ENCODE measurements at regions not wholly inside any gene's neighbourhood (a gene's known extent, or its start where the extent isn't known, plus 50 kb on each side); places are given as distances from the start of the nearest gene placed in this dataset.

GRCh38 chr4:19728773-19729172, 522.9 kb upstream of the SLIT2 start:
- H3K9me3 ChIP-seq (ENCODE audit: control insufficient read depth, insufficient read depth, low read depth, low read length): no peaks in the 10 kb centered on the region
- no peaks in the 10 kb centered on the region for H3K27me3 ChIP-seq (ENCODE audit: control insufficient read depth, insufficient read depth, low read length)
- ChIA-PET POLR2A (no interaction called here), CTCF (no interaction called here)
- H3K4me1 ChIP-seq (ENCODE audit: control insufficient read depth, insufficient read depth, low read length): no peaks in the 10 kb centered on the region
- no TSS peak for BruUV-seq (replicated peaks)
- in situ Hi-C loops (cut with HindIII; ENCODE audit: low pct_unique_long_range_greater_than_20kb, low sequenced_read_pairs): no loop called here
- H3K4me3 ChIP-seq (ENCODE audit: low read depth in 2 of 2, low read length in 2 of 2): no peak overlapping the region
- TF ChIP-seq, protein P1, sequence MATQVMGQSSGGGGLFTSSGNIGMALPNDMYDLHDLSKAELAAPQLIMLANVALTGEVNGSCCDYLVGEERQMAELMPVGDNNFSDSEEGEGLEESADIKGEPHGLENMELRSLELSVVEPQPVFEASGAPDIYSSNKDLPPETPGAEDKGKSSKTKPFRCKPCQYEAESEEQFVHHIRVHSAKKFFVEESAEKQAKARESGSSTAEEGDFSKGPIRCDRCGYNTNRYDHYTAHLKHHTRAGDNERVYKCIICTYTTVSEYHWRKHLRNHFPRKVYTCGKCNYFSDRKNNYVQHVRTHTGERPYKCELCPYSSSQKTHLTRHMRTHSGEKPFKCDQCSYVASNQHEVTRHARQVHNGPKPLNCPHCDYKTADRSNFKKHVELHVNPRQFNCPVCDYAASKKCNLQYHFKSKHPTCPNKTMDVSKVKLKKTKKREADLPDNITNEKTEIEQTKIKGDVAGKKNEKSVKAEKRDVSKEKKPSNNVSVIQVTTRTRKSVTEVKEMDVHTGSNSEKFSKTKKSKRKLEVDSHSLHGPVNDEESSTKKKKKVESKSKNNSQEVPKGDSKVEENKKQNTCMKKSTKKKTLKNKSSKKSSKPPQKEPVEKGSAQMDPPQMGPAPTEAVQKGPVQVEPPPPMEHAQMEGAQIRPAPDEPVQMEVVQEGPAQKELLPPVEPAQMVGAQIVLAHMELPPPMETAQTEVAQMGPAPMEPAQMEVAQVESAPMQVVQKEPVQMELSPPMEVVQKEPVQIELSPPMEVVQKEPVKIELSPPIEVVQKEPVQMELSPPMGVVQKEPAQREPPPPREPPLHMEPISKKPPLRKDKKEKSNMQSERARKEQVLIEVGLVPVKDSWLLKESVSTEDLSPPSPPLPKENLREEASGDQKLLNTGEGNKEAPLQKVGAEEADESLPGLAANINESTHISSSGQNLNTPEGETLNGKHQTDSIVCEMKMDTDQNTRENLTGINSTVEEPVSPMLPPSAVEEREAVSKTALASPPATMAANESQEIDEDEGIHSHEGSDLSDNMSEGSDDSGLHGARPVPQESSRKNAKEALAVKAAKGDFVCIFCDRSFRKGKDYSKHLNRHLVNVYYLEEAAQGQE (IDR thresholded peaks at IDR 0.05; ENCODE audit: insufficient read depth in 1 of 2, low read depth in 2 of 2, low read length in 1 of 2): no peak
- TF ChIP-seq CTCF (IDR thresholded peaks at IDR 0.05): no peak
- TF ChIP-seq POLR2AphosphoS5 (IDR thresholded peaks at IDR 0.05; ENCODE audit: low read depth, low read length): no peak
- no peak for TF ChIP-seq TCF7L2 (IDR thresholded peaks at IDR 0.05; ENCODE audit: low read depth, low read length)
- TF ChIP-seq SIN3A (IDR thresholded peaks at IDR 0.05; ENCODE audit: borderline replicate concordance, insufficient read depth, low read depth, low read length): no peak
- intact Hi-C loops (cut with micrococcal nuclease; ENCODE audit: unreplicated experiment): no loop called here
- no peak overlapping the region for H3K27ac ChIP-seq (ENCODE audit: low read length)
- H3K36me3 ChIP-seq (ENCODE audit: control insufficient read depth, insufficient read depth, low read length): no peaks in the 10 kb centered on the region
- ATAC-seq: no peak
- DNase-seq (ENCODE audit: low read depth, low spot score): no peak

DNA sequence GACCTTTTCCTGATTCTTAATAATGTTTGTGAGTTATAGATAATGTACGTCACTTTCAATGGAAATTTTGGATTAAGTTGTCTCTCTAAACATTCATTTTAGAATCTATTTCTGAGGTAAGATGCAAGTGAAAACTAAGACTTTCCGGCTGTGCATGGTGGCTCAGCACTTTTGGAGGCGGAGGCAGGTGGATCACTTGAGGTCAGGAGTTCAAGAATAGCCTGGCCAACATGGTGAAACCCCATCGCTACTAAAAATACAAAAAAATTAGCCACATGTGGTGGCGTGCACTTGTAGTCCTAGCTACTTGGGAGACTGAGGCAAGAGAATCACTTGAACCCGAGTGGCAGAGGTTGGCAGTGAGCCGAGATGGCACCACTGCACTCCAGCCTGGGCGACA, 524.6 kb upstream of the SLIT2 start:
- no peaks in the 10 kb centered on the region for H3K9me3 ChIP-seq (ENCODE audit: control insufficient read depth, insufficient read depth, low read depth, low read length)
- BruUV-seq (replicated peaks): no TSS peak
- no peak overlapping the region for H3K27ac ChIP-seq (ENCODE audit: low read length)
- intact Hi-C loops (cut with micrococcal nuclease; ENCODE audit: unreplicated experiment) (no loop called here), in situ Hi-C loops (cut with HindIII; ENCODE audit: low pct_unique_long_range_greater_than_20kb, low sequenced_read_pairs) (no loop called here)
- DNase-seq (ENCODE audit: low read depth, low spot score) (no peak), ATAC-seq (no peak)
- TF ChIP-seq CTCF (IDR thresholded peaks at IDR 0.05) (no peak), TCF7L2 (IDR thresholded peaks at IDR 0.05; ENCODE audit: low read depth, low read length) (no peak), SIN3A (IDR thresholded peaks at IDR 0.05; ENCODE audit: borderline replicate concordance, insufficient read depth, low read depth, low read length) (no peak), POLR2AphosphoS5 (IDR thresholded peaks at IDR 0.05; ENCODE audit: low read depth, low read length) (no peak)
- TF ChIP-seq, protein P1 (IDR thresholded peaks at IDR 0.05; ENCODE audit: insufficient read depth in 1 of 2, low read depth in 2 of 2, low read length in 1 of 2): no peak
- no peak overlapping the region for H3K4me3 ChIP-seq (ENCODE audit: low read depth in 2 of 2, low read length in 2 of 2)
- ChIA-PET CTCF (no interaction called here), POLR2A (no interaction called here)
- no peaks in the 10 kb centered on the region for H3K36me3 ChIP-seq (ENCODE audit: control insufficient read depth, insufficient read depth, low read length)
- H3K4me1 ChIP-seq (ENCODE audit: control insufficient read depth, insufficient read depth, low read length): no peaks in the 10 kb centered on the region
- H3K27me3 ChIP-seq (ENCODE audit: control insufficient read depth, insufficient read depth, low read length): no peaks in the 10 kb centered on the region

Data from Panc1 (cell line).